ENCODE measurements at regions not wholly inside any gene's neighbourhood (a gene's known extent, or its start where the extent isn't known, plus 50 kb on each side); places are given as distances from the start of the nearest gene placed in this dataset.

GRCh38 chr14:51336734-51337133 is 96.7 kb downstream of the TMX1 start:
- Histone ChIP-seq H3K4me1 (ENCODE audit: control insufficient read depth in 1 of 2, insufficient read depth in 2 of 2, low read length in 2 of 2) (peaks cover 0 to 6% of the 10 kb centered on the region in 2 donors), H3K27me3 (ENCODE audit: control insufficient read depth in 1 of 2, insufficient read depth in 2 of 2, low read length in 1 of 2) (no peaks in the 10 kb centered on the region), H3K9me3 (ENCODE audit: control insufficient read depth, low read length) (no peaks in the 10 kb centered on the region), H3K4me3 (ENCODE audit: low read length in 2 of 2) (no peak overlapping the region), H3K36me3 (ENCODE audit: control insufficient read depth in 1 of 2, insufficient read depth in 2 of 2, low read length in 1 of 2) (no peaks in the 10 kb centered on the region), H3K27ac (ENCODE audit: low read depth in 1 of 2, low read length in 2 of 2) (no peak overlapping the region)
- intact Hi-C loops (cut with DNase I): no loop called here
- no peak for ATAC-seq (ENCODE audit: low FRiP score)
- WGBS, 2 donors: 73 to 78% methylated on average over 2 of the region's 2 CpGs
- DNase-seq: no peak

GRCh38 chr14:51337520-51337919 is 97.5 kb downstream of the TMX1 start:
- Histone ChIP-seq H3K4me1 (ENCODE audit: control insufficient read depth in 1 of 2, insufficient read depth in 2 of 2, low read length in 2 of 2) (peaks cover 0 to 6% of the 10 kb centered on the region in 2 donors), H3K27ac (ENCODE audit: low read depth in 1 of 2, low read length in 2 of 2) (no peak overlapping the region), H3K27me3 (ENCODE audit: control insufficient read depth in 1 of 2, insufficient read depth in 2 of 2, low read length in 1 of 2) (no peaks in the 10 kb centered on the region), H3K9me3 (ENCODE audit: control insufficient read depth, low read length) (no peaks in the 10 kb centered on the region), H3K4me3 (ENCODE audit: low read length in 2 of 2) (no peak overlapping the region), H3K36me3 (ENCODE audit: control insufficient read depth in 1 of 2, insufficient read depth in 2 of 2, low read length in 1 of 2) (no peaks in the 10 kb centered on the region)
- ATAC-seq (ENCODE audit: low FRiP score) (no peak), DNase-seq (no peak)
- intact Hi-C loops (cut with DNase I): no loop called here
- 86% methylated on average over 4 of the region's 4 CpGs for WGBS, 2 donors

- WGBS, 2 donors: 95 to 98% methylated on average over 2 of the region's 2 CpGs
- Histone ChIP-seq H3K4me1 (ENCODE audit: control insufficient read depth in 1 of 2, insufficient read depth in 2 of 2, low read length in 2 of 2) (no peaks in the 10 kb centered on the region), H3K27me3 (ENCODE audit: control insufficient read depth in 1 of 2, insufficient read depth in 2 of 2, low read length in 1 of 2) (no peaks in the 10 kb centered on the region), H3K4me3 (ENCODE audit: low read length in 2 of 2) (no peak overlapping the region), H3K9me3 (ENCODE audit: control insufficient read depth, low read length) (no peaks in the 10 kb centered on the region), H3K27ac (ENCODE audit: low read depth in 1 of 2, low read length in 2 of 2) (no peak overlapping the region), H3K36me3 (ENCODE audit: control insufficient read depth in 1 of 2, insufficient read depth in 2 of 2, low read length in 1 of 2) (no peaks in the 10 kb centered on the region)
- intact Hi-C loops (cut with DNase I): no loop called here
- ATAC-seq (ENCODE audit: low FRiP score): no peak
- no peak for DNase-seq
These were observed 101.3 kb downstream of the TMX1 start for GRCh38 chr14:51341338-51341737.

- no peak for DNase-seq
- Histone ChIP-seq H3K36me3 (ENCODE audit: control insufficient read depth in 1 of 2, insufficient read depth in 2 of 2, low read length in 1 of 2) (no peaks in the 10 kb centered on the region), H3K27me3 (ENCODE audit: control insufficient read depth in 1 of 2, insufficient read depth in 2 of 2, low read length in 1 of 2) (no peaks in the 10 kb centered on the region), H3K9me3 (ENCODE audit: control insufficient read depth, low read length) (peaks cover 2% of the 10 kb centered on the region), H3K27ac (ENCODE audit: low read depth in 1 of 2, low read length in 2 of 2) (no peak overlapping the region), H3K4me3 (ENCODE audit: low read length in 2 of 2) (no peak overlapping the region), H3K4me1 (ENCODE audit: control insufficient read depth in 1 of 2, insufficient read depth in 2 of 2, low read length in 2 of 2) (no peaks in the 10 kb centered on the region)
- ATAC-seq (ENCODE audit: low FRiP score): no peak
- intact Hi-C loops (cut with DNase I): no loop called here
- WGBS, 2 donors: 90 to 91% methylated on average over 4 of the region's 4 CpGs
These were observed 102.2 kb downstream of the TMX1 start for GRCh38 chr14:51342226-51342625.

GRCh38 chr14:51351997-51352396 is 112.0 kb downstream of the TMX1 start:
- 94 to 95% methylated on average over 20 of the region's 20 CpGs for WGBS, 2 donors
- no peaks in the 10 kb centered on the region for H3K27me3 ChIP-seq (ENCODE audit: control insufficient read depth in 1 of 2, insufficient read depth in 2 of 2, low read length in 1 of 2)
- no peak overlapping the region for H3K27ac ChIP-seq (ENCODE audit: low read depth in 1 of 2, low read length in 2 of 2)
- no peak for ATAC-seq (ENCODE audit: low FRiP score)
- no peaks in the 10 kb centered on the region for H3K9me3 ChIP-seq (ENCODE audit: control insufficient read depth, low read length)
- intact Hi-C loops (cut with DNase I): no loop called here
- no peaks in the 10 kb centered on the region for H3K36me3 ChIP-seq (ENCODE audit: control insufficient read depth in 1 of 2, insufficient read depth in 2 of 2, low read length in 1 of 2)
- no peaks in the 10 kb centered on the region for H3K4me1 ChIP-seq (ENCODE audit: control insufficient read depth in 1 of 2, insufficient read depth in 2 of 2, low read length in 2 of 2)
- no peak overlapping the region for H3K4me3 ChIP-seq (ENCODE audit: low read length in 2 of 2)
- DNase-seq: no peak

GRCh38 chr14:51353901-51354300 is 113.9 kb downstream of the TMX1 start:
- H3K27me3 ChIP-seq (ENCODE audit: control insufficient read depth in 1 of 2, insufficient read depth in 2 of 2, low read length in 1 of 2): no peaks in the 10 kb centered on the region
- no peak for ATAC-seq (ENCODE audit: low FRiP score)
- no peak for DNase-seq
- H3K36me3 ChIP-seq (ENCODE audit: control insufficient read depth in 1 of 2, insufficient read depth in 2 of 2, low read length in 1 of 2): no peaks in the 10 kb centered on the region
- intact Hi-C loops (cut with DNase I): no loop called here
- 96 to 100% methylated on average over 1 of the region's 1 CpG for WGBS, 2 donors
- H3K4me1 ChIP-seq (ENCODE audit: control insufficient read depth in 1 of 2, insufficient read depth in 2 of 2, low read length in 2 of 2): no peaks in the 10 kb centered on the region
- no peak overlapping the region for H3K27ac ChIP-seq (ENCODE audit: low read depth in 1 of 2, low read length in 2 of 2)
- H3K9me3 ChIP-seq (ENCODE audit: control insufficient read depth, low read length): no peaks in the 10 kb centered on the region
- H3K4me3 ChIP-seq (ENCODE audit: low read length in 2 of 2): no peak overlapping the region

GRCh38 chr14:51354846-51355245 is 114.8 kb downstream of the TMX1 start:
- Histone ChIP-seq H3K9me3 (ENCODE audit: control insufficient read depth, low read length) (no peaks in the 10 kb centered on the region), H3K36me3 (ENCODE audit: control insufficient read depth in 1 of 2, insufficient read depth in 2 of 2, low read length in 1 of 2) (no peaks in the 10 kb centered on the region), H3K4me1 (ENCODE audit: control insufficient read depth in 1 of 2, insufficient read depth in 2 of 2, low read length in 2 of 2) (no peaks in the 10 kb centered on the region), H3K27me3 (ENCODE audit: control insufficient read depth in 1 of 2, insufficient read depth in 2 of 2, low read length in 1 of 2) (no peaks in the 10 kb centered on the region), H3K27ac (ENCODE audit: low read depth in 1 of 2, low read length in 2 of 2) (no peak overlapping the region), H3K4me3 (ENCODE audit: low read length in 2 of 2) (no peak overlapping the region)
- DNase-seq (no peak), ATAC-seq (ENCODE audit: low FRiP score) (no peak)
- intact Hi-C loops (cut with DNase I): no loop called here
- WGBS, 2 donors: 93 to 95% methylated on average over 1 of the region's 1 CpG

GRCh38 chr14:51356381-51356780 is 116.3 kb downstream of the TMX1 start:
- ATAC-seq (ENCODE audit: low FRiP score) (peak; percentile 65), DNase-seq (no peak)
- Histone ChIP-seq H3K4me1 (ENCODE audit: control insufficient read depth in 1 of 2, insufficient read depth in 2 of 2, low read length in 2 of 2) (no peaks in the 10 kb centered on the region), H3K9me3 (ENCODE audit: control insufficient read depth, low read length) (no peaks in the 10 kb centered on the region), H3K27ac (ENCODE audit: low read depth in 1 of 2, low read length in 2 of 2) (no peak overlapping the region), H3K4me3 (ENCODE audit: low read length in 2 of 2) (no peak overlapping the region), H3K27me3 (ENCODE audit: control insufficient read depth in 1 of 2, insufficient read depth in 2 of 2, low read length in 1 of 2) (no peaks in the 10 kb centered on the region), H3K36me3 (ENCODE audit: control insufficient read depth in 1 of 2, insufficient read depth in 2 of 2, low read length in 1 of 2) (no peaks in the 10 kb centered on the region)
- intact Hi-C loops (cut with DNase I): no loop called here
- WGBS, 2 donors: 82 to 84% methylated on average over 5 of the region's 5 CpGs

GRCh38 chr14:51357250-51357649 is 117.2 kb downstream of the TMX1 start:
- WGBS, 2 donors: 75 to 78% methylated on average over 3 of the region's 3 CpGs
- Histone ChIP-seq H3K9me3 (ENCODE audit: control insufficient read depth, low read length) (no peaks in the 10 kb centered on the region), H3K4me1 (ENCODE audit: control insufficient read depth in 1 of 2, insufficient read depth in 2 of 2, low read length in 2 of 2) (no peaks in the 10 kb centered on the region), H3K27me3 (ENCODE audit: control insufficient read depth in 1 of 2, insufficient read depth in 2 of 2, low read length in 1 of 2) (no peaks in the 10 kb centered on the region), H3K4me3 (ENCODE audit: low read length in 2 of 2) (no peak overlapping the region), H3K27ac (ENCODE audit: low read depth in 1 of 2, low read length in 2 of 2) (no peak overlapping the region), H3K36me3 (ENCODE audit: control insufficient read depth in 1 of 2, insufficient read depth in 2 of 2, low read length in 1 of 2) (no peaks in the 10 kb centered on the region)
- ATAC-seq (ENCODE audit: low FRiP score) (no peak), DNase-seq (no peak)
- intact Hi-C loops (cut with DNase I): no loop called here

Data from aorta (tissue), 5 donors.